Left ventricle myocardium superior (tissue), 1 donor: ENCODE measurements at regions not wholly inside any gene's neighbourhood (a gene's known extent, or its start where the extent isn't known, plus 50 kb on each side); places are given as distances from the start of the nearest gene placed in this dataset.
A peak's percentile ranks its signal among the peaks of the same experiment; 100 is the strongest.

Experiments
- ATAC-seq: fragments of 200-7000 bp; cut with Tn5 transposase; one replicate; pipeline ENCODE4 v1.9.1; 2020; ENCODE audit warnings: mild to moderate bottlenecking, moderate library complexity
- DNase-seq: peaks from one replicate; pipeline ENCODE4 v3.0.0-alpha.2; 2020
- intact Hi-C: fragments of 100-400 bp; cut with micrococcal nuclease; formaldehyde crosslinking; loops from one replicate; pipeline ENCODE4 v1.11.0; 2022
- donor health status: DM: no; HTN: yes; CAD: no; lungs with severe emphysema.

DNA sequence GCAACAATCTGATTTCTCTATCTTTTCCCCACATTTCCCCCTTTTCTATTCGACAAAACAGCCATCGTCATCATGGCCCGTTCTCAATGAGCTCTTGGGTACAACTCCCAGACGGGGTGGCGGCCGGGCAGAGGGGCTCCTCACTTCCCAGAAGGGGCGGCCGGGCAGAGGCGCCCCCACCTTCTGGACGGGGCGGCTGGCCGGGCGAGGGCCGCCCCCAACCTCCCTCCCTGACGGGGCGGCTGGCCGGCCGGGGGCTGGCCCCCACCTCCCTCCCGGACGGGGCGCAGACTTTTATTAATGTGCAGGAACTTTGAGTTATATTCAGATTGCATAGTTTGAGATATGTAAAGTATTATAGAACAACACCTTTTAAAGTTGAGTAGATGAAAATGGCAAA, 64.4 kb upstream of the HPGD start:
- DNase-seq (no peak), ATAC-seq (no peak)
- intact Hi-C loops: no loop called here

DNA sequence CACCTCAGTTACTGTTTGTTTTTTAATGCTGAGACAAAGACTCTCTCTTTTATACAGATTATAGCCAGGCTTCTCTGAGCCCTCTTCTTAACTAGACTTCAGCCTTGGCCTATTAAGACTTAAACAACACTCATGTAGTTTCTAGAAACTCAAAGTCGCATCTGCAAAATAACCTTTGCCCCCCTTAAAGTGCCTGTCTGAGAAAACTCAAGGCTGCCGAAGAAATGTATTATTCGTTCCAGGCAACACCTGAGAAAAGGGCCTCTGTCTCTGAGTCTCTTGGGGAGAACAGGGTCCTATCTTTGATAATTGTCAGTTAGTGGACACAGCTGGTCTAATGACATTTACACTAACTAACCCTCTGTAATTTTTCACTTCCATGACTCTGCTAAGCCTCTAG, 60.8 kb upstream of the HPGD start:
- intact Hi-C loops: no loop called here
- DNase-seq (no peak), ATAC-seq (no peak)

DNA sequence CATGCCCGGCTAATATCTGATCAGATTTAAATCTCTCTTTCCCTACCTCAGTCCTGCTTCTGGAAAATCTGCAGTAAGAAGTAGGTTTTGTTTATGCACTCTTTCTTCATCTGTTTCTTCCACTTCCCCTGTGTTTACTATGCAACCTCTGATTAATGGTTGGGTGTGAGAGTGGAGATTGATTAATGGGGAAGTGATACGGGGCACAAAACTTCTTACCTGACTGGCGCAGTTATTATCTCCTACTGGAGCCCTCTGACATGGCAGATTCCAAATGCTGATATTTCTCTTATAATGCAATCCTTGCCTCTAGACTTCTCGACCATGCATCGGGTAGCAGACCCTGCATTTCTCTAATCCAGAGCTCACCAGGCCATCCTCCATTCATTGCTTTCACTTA, 60.2 kb upstream of the HPGD start:
- DNase-seq (no peak), ATAC-seq (no peak)
- intact Hi-C loops: no loop called here

DNA sequence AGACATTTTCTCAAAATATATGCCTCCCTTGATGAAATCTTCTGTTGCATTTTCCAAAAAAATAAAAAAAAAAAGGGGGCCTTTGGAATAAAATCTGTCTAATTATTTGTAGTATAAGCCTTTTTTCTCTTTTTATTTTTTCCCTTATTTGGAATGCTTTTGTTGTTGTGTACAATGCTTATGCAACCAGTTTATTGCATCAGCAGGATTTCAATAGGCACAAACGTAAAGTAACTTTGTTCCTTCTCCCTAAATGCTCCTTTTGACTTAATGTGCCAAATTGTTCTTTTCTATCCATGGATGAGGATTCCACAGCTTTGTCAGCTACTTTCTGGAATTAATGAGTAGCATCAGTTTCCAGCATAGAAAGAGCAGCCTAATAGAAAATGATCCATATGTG, 59.6 kb upstream of the HPGD start:
- intact Hi-C loops: no loop called here
- no peak for ATAC-seq
- no peak for DNase-seq

DNA sequence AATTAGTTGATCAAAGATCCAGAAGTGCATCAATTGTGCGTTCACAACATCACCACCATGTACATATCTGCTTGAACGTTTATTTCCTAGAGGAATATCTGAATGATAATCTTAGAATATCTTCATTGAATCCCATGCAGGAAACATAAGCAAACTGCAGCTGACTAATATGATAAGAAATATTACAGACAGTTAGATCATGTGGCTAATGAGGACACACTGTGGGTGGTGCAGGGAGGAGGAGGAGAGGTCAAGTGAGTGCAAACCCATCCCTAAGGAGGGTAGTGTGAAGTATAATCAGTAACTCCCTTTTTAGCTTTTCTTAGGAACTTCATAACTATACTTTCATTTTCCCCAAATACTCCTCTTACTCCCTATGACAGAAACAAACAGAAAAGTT, 58.3 kb upstream of the HPGD start:
- ATAC-seq: peak; percentile 74
- DNase-seq: no peak
- intact Hi-C loops: no loop called here

DNA sequence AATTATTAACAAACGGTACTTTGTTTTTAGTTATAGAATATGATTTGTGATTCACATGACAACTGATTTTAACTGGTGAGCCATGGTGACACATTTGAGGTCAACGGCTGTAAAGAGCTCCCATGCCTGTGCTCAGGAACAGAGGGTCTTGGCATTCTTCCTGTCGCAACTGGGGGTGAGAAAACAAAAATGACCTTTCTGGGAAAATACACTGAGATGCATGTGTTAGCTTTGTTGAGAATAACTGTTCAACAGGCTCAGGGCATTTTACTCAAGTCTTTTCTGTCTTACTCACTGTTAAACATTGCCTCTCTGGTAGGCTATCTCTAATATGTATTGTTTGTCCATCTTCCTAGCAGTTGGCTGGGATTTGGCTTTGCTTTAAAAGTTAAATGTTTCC, 57.1 kb upstream of the HPGD start:
- intact Hi-C loops: no loop called here
- DNase-seq (no peak), ATAC-seq (no peak)

DNA sequence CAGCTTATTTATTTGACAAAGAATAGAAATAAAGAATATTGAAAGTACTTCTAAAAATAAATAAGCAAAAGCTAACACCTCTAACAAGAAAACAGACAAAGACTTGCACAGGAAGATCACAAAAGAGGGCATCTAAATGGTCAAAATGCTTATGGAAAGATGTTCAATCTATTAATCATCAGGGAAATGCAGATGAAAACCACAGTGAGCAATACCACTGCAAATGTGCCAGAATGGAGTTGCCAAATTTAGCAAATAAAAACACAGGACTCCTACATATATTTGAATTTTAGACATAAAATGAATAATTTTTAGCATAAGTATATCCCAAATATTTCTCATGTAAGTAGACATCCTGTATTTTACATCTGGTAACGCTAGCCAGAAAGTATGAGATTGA, 56.1 kb upstream of the HPGD start:
- intact Hi-C loops: no loop called here
- no peak for DNase-seq
- no peak for ATAC-seq

DNA sequence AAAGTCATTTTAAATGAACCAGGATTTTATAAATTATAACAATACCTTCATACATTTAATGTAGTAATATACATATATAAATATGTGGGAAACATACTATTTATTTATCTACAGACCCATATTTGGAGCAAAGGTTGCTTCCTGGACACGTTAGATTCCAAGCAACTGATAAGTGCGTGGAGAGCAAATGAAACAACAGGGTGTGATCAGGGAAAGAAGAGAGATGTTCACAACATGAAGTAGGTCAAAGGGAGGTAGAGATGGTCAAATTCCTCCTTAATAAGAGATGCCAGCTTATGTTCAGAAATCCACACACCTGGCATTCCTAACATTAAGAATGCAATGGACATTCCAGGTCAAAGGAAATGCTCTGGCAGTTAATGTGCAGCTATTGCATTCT, 53.1 kb upstream of the HPGD start:
- DNase-seq: no peak
- ATAC-seq: no peak
- intact Hi-C loops: no loop called here
